ENCODE measurements at regions not wholly inside any gene's neighbourhood (a gene's known extent, or its start where the extent isn't known, plus 50 kb on each side); places are given as distances from the start of the nearest gene placed in this dataset.

- DNase-seq (ENCODE audit: low spot score) (peak; percentile 17), ATAC-seq (peak; percentile 60)
- Histone ChIP-seq H3K4me2 (0 out of 2 replicates have a peak overlapping the region, but pooled peaks have one; percentile 13), H3K36me3 (ENCODE audit: insufficient read depth) (no peaks in the 10 kb centered on the region), H3K9me2 (ENCODE audit: insufficient read depth) (peaks cover 9% of the 10 kb centered on the region), H3K79me2 (replicated peaks; ENCODE audit: insufficient read depth) (no peaks in the 10 kb centered on the region), H3K4me1 (ENCODE audit: insufficient read depth) (peaks cover 14% of the 10 kb centered on the region; the same call in 1 of the 2 replicates), H3K27me3 (ENCODE audit: insufficient read depth) (no peaks in the 10 kb centered on the region), H2AFZ (peak overlapping the region; percentile 63; the same call in 1 of the 2 replicates), H3K4me3 (no peak overlapping the region), H3K27ac (ENCODE audit: low read depth) (no peak overlapping the region), H3F3A (replicated peaks; ENCODE audit: low read depth) (no peaks in the 10 kb centered on the region), H4K20me1 (replicated peaks; ENCODE audit: insufficient read depth) (no peaks in the 10 kb centered on the region)
- TF ChIP-seq ZNF114 (CRISPR knock-in tag; IDR thresholded peaks at IDR 0.05) (no peak), POLR2AphosphoS5 (IDR thresholded peaks at IDR 0.05; ENCODE audit: low read depth) (no peak), ETS1 (IDR thresholded peaks at IDR 0.05) (no peak), CREB1 (CRISPR knock-in tag; IDR thresholded peaks at IDR 0.05; ENCODE audit: low read depth) (no peak), EZH2 (IDR thresholded peaks at IDR 0.05; ENCODE audit: low read depth, unreplicated experiment) (no peak), STAT1 (IDR thresholded peaks at IDR 0.05; ENCODE audit: unreplicated experiment) (no peak), NANOG (IDR thresholded peaks at IDR 0.05; ENCODE audit: borderline replicate concordance) (no peak), ZNF331 (CRISPR knock-in tag; IDR thresholded peaks at IDR 0.05; ENCODE audit: low read depth) (no peak), JUNB (IDR thresholded peaks at IDR 0.05; ENCODE audit: unreplicated experiment) (no peak), REST (IDR thresholded peaks at IDR 0.05; ENCODE audit: unreplicated experiment) (no peak), ZNF462 (CRISPR knock-in tag; IDR thresholded peaks at IDR 0.05) (no peak), CTCF (conservative IDR thresholded peaks at IDR 0.05; ENCODE audit: low read depth in 2 of 2) (no peak), EZH2phosphoT487 (IDR thresholded peaks at IDR 0.05; ENCODE audit: unreplicated experiment) (no peak)
- H3K27me3 Mint-ChIP-seq (ENCODE audit: insufficient read depth, low read depth, poor library complexity), result peaks cover 7% of the 10 kb centered on the region
- peaks cover 29% of the 10 kb centered on the region for H3K4me1 Mint-ChIP-seq
- no peaks in the 10 kb centered on the region for H3K9me3 Mint-ChIP-seq
- H3K4me3 Mint-ChIP-seq, result no peak overlapping the region
- no peaks in the 10 kb centered on the region for H3K36me3 Mint-ChIP-seq (ENCODE audit: low read depth)
- H3K27ac Mint-ChIP-seq, result no peak overlapping the region
These were observed 54.3 kb upstream of the RAB3GAP2 start for GRCh38 chr1:220326578-220326977.

All from GM23338 (cell line).